ENCODE measurements at regions not wholly inside any gene's neighbourhood (a gene's known extent, or its start where the extent isn't known, plus 50 kb on each side); places are given as distances from the start of the nearest gene placed in this dataset.

DNA sequence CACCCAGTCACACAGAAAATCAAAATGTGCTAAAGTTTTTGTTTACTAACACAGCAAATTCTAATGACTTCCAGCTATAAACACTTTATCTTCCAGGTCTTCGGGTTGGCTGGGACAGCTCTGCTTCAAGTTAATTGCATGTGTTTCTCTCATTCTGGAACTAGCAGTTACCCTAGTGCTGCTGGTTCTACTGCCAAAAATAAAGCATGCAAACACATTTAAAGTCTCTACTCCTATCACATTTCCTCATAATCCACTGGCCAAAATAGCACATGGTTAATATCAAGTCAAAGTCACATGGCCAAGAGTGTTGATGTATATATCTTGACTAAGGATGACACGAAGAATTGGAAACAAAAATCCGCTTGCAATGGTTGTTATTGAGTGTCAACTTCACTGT is 973.1 kb upstream of the ADGRL2 start (continued):
- TF ChIP-seq EP300 (IDR thresholded peaks at IDR 0.05; ENCODE audit: low read depth in 2 of 2, low read length in 2 of 2) (no peak), EP300 (CRISPR knock-in tag; IDR thresholded peaks at IDR 0.05; ENCODE audit: borderline replicate concordance) (no peak)

DNA sequence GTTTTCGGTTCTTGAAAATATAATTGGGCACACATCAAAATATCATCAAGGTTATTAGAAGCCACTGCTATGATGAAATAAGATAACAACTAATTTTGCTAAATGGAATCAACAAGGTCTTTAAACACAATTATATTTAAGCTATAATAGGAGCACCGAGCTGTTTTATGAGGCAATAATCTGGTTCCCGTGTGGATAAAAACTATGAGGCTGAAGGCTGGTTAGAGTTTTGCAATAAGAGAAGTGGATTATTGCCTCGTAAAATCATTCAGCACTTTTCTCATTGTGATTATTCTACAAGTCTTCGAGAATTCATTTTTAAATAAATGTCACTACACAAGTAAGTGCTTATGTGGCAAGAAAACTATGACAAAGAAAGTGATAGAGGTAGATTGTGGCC is 975.7 kb upstream of the ADGRL2 start:
- no peak overlapping the region for H3K4me3 ChIP-seq (replicated peaks in 1 of 3; ENCODE audit: insufficient read depth in 1 of 3, low read depth in 2 of 3, low read length in 3 of 3)
- POLR2A ChIA-PET: no interaction called here

More for the DNA sequence above, 975.7 kb upstream of the ADGRL2 start:
- FAIRE-seq (no peak), DNase-seq (ENCODE audit: low spot score) (no peak), ATAC-seq (no peak)
- Histone ChIP-seq H3K9me3 (ENCODE audit: low read length) (peaks cover 43% of the 10 kb centered on the region), H3K27me3 (ENCODE audit: control insufficient read depth in 1 of 2, insufficient read depth in 2 of 2, low read length in 2 of 2) (no peaks in the 10 kb centered on the region), H3K36me3 (replicated peaks in 1 of 2; ENCODE audit: control insufficient read depth in 1 of 2, insufficient read depth in 2 of 2, low read length in 2 of 2) (no peaks in the 10 kb centered on the region), H3K9ac (ENCODE audit: insufficient read depth, low read depth, low read length) (no peak overlapping the region), H3K79me2 (ENCODE audit: insufficient read depth, low read length) (no peaks in the 10 kb centered on the region), H4K20me1 (ENCODE audit: insufficient read depth, low read length) (no peaks in the 10 kb centered on the region), H3K27ac (ENCODE audit: extremely low read length, insufficient read depth, low read length) (no peak overlapping the region), H3K4me2 (ENCODE audit: low read depth, low read length) (no peak overlapping the region), H3K4me1 (ENCODE audit: insufficient read depth, low read length) (no peaks in the 10 kb centered on the region), H2AFZ (ENCODE audit: low read length) (no peak overlapping the region)
- intact Hi-C loops (cut with micrococcal nuclease; ENCODE audit: unreplicated experiment) (no loop called here), in situ Hi-C loops (cut with HindIII; ENCODE audit: extremely low pct_ligation_motif_present, low pct_unique_long_range_greater_than_20kb) (no loop called here)
- TF ChIP-seq, protein P1, sequence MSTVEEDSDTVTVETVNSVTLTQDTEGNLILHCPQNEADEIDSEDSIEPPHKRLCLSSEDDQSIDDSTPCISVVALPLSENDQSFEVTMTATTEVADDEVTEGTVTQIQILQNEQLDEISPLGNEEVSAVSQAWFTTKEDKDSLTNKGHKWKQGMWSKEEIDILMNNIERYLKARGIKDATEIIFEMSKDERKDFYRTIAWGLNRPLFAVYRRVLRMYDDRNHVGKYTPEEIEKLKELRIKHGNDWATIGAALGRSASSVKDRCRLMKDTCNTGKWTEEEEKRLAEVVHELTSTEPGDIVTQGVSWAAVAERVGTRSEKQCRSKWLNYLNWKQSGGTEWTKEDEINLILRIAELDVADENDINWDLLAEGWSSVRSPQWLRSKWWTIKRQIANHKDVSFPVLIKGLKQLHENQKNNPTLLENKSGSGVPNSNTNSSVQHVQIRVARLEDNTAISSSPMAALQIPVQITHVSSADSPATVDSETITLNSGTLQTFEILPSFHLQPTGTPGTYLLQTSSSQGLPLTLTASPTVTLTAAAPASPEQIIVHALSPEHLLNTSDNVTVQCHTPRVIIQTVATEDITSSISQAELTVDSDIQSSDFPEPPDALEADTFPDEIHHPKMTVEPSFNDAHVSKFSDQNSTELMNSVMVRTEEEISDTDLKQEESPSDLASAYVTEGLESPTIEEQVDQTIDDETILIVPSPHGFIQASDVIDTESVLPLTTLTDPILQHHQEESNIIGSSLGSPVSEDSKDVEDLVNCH (CRISPR knock-in tag; IDR thresholded peaks at IDR 0.05): no peak
- TF ChIP-seq ZNF780A (CRISPR knock-in tag; IDR thresholded peaks at IDR 0.05): no peak
- TF ChIP-seq, protein P2, sequence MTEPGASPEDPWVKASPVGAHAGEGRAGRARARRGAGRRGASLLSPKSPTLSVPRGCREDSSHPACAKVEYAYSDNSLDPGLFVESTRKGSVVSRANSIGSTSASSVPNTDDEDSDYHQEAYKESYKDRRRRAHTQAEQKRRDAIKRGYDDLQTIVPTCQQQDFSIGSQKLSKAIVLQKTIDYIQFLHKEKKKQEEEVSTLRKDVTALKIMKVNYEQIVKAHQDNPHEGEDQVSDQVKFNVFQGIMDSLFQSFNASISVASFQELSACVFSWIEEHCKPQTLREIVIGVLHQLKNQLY (CRISPR knock-in tag; IDR thresholded peaks at IDR 0.05): no peak
- TF ChIP-seq KDM1A (CRISPR knock-in tag; IDR thresholded peaks at IDR 0.05): no peak
- WGBS (ENCODE audit: low lambda C conversion rate): 3% methylated on average over 5 of the region's 5 CpGs
- CTCF ChIA-PET (ENCODE audit: low intra/inter-chr PET ratio, low total read pairs): no interaction called here
- BruUV-seq (replicated peaks): no TSS peak

Data from HepG2 (cell line).